AG04450 (cell line): ENCODE measurements at regions not wholly inside any gene's neighbourhood (a gene's known extent, or its start where the extent isn't known, plus 50 kb on each side); places are given as distances from the start of the nearest gene placed in this dataset.

Source experiments
- CTCF ChIA-PET: fragments of 300-600, 350-600 bp; formaldehyde crosslinking; extraction: SDS; loops from one replicate; lab custom pipeline; 2022; ENCODE audit warnings: antibody characterized with exemption, inconsistent platforms; lab: Charles Lee
- POLR2A ChIA-PET: fragments of 350-600 bp; formaldehyde crosslinking; extraction: SDS; loops from one replicate; lab custom pipeline; 2021; ENCODE audit warnings: antibody characterized with exemption, inconsistent platforms; lab: Yijun Ruan, JAX
- DNase-seq: peaks from one replicate; pipeline ENCODE4 v3.0.0-alpha.2; 2011; ENCODE audit warnings: low read depth, low spot score
- H3K27ac ChIP-seq: one replicate; pipeline ENCODE4 v1.5.1; 2012; ENCODE audit warnings: low read depth, low read length, control low read depth
- H3K27me3 ChIP-seq: one replicate; pipeline ENCODE4 v1.6.0; 2012; ENCODE audit warnings: low read length; ENCODE audit not compliant: control insufficient read depth, insufficient read depth
- H3K4me3 ChIP-seq: 2 replicates; pipeline ENCODE4 v1.5.1; 2011; ENCODE audit warnings: mild to moderate bottlenecking, low read depth, low read length, control low read depth
- H3K9me3 ChIP-seq: 2 replicates; pipeline ENCODE4 v1.5.1; 2012; ENCODE audit warnings: low read length; ENCODE audit not compliant: control insufficient read depth, insufficient read depth
- TF ChIP-seq, protein P1 (sequence below): IDR thresholded peaks from 2 replicates; pipeline ENCODE4 v1.5.1; 2011; ENCODE audit warnings: low read depth, low read length, control low read depth, inconsistent platforms

DNA sequence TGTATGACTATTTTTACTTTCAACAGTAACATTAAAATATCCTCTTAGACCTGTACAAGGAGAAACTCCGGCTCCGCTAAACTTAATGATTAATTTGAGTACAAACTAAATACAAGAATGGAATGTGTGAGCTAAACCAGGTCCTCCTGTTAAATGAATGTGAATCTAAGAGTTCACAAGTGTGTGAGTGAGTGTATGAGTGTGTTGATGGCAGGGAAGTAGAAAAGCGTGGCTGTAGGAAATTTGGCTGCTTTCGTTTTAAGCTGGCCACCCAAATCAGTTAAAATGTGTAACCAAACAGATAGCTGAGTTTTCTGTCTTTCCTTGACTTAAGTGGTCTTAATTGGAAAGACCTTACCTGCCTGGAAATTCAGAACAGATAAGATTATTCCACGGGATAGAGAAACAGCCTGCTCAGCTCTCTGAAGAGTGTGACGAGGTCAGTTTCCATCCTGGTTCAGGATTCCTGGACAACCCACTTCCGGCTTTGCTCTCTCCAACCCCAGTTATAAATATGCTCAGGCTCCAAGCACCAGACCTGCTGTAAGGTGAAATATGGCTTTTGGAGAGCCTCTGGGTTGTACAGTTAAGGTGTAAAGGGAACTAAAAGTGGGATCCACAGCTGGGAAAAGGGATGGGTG, 908.6 kb upstream of the EDIL3 start:
- ChIA-PET POLR2A (no interaction called here), CTCF (no interaction called here)
- no peaks in the 10 kb centered on the region for H3K27me3 ChIP-seq
- TF ChIP-seq, protein P1, sequence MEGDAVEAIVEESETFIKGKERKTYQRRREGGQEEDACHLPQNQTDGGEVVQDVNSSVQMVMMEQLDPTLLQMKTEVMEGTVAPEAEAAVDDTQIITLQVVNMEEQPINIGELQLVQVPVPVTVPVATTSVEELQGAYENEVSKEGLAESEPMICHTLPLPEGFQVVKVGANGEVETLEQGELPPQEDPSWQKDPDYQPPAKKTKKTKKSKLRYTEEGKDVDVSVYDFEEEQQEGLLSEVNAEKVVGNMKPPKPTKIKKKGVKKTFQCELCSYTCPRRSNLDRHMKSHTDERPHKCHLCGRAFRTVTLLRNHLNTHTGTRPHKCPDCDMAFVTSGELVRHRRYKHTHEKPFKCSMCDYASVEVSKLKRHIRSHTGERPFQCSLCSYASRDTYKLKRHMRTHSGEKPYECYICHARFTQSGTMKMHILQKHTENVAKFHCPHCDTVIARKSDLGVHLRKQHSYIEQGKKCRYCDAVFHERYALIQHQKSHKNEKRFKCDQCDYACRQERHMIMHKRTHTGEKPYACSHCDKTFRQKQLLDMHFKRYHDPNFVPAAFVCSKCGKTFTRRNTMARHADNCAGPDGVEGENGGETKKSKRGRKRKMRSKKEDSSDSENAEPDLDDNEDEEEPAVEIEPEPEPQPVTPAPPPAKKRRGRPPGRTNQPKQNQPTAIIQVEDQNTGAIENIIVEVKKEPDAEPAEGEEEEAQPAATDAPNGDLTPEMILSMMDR, result no peak
- H3K4me3 ChIP-seq, result peak overlapping the region; percentile 33
- H3K9me3 ChIP-seq, result no peaks in the 10 kb centered on the region
- no peak overlapping the region for H3K27ac ChIP-seq
- no peak for DNase-seq

DNA sequence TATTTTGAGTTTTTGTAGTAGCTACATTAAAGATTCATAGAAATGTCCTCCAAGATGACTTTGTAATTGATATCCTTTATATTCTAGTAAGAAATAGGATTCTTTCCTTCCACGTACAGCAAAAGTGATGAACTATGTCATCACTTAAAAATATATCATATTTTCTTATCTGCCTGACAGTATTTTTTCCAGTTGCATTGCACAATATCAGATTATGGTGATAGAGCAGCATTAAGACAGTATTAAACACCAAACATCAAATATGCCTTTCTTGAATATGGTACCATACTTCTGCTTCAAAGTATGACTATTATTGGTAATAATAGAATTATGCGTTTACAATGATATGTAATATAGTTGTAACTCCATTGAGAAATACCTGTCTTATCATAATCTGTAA, 919.8 kb upstream of the EDIL3 start:
- ChIA-PET CTCF (no interaction called here), POLR2A (no interaction called here)

DNA sequence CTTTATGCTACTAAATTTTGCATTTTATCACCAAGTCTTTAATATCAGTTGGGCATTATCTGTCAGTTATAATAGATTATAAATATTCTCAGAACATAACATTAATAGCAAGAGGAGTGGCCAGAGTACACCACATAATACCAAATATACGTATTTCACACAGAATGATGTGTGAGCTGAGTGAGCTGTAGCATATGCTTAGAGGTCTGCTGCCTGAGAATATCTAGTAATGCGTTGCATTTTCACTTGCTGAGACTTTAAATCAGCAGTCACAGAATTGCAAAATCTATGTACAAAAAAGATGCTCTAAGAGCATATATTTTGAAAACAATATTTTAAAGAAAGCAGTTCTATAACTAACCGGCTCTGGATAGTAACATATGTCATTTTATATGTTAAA, 921.1 kb upstream of the EDIL3 start:
- ChIA-PET CTCF (no interaction called here), POLR2A (no interaction called here)
- TF ChIP-seq, protein P1, result no peak
- H3K27ac ChIP-seq, result no peak overlapping the region
- H3K9me3 ChIP-seq, result no peaks in the 10 kb centered on the region
- no peak for DNase-seq
- H3K4me3 ChIP-seq, result no peak overlapping the region
- H3K27me3 ChIP-seq, result no peaks in the 10 kb centered on the region

More for the DNA sequence above, 919.8 kb upstream of the EDIL3 start:
- Histone ChIP-seq H3K9me3 (no peaks in the 10 kb centered on the region), H3K27ac (no peak overlapping the region), H3K27me3 (no peaks in the 10 kb centered on the region), H3K4me3 (no peak overlapping the region)
- TF ChIP-seq, protein P1, result no peak
- no peak for DNase-seq

DNA sequence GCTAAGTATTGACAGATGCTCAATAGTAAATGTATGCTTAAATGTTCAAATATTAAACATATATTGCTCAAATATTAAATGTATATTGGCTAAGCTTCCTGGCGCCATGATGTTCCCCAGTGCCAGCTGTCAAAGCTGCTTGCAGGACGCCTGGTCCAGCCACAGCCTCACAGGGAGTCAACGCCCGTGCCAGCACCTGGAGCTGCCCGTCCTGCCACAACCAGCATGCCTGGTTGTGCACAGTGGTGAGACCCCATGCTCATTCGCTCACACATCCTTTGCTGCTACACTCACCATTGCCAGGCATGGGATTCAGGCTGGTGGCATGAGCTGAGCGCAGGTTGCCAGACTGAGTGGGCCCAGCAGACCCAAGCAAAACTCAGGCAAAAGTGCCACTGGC, 926.9 kb upstream of the EDIL3 start:
- POLR2A ChIA-PET, result no interaction called here
- no peak overlapping the region for H3K4me3 ChIP-seq
- no peaks in the 10 kb centered on the region for H3K27me3 ChIP-seq
- H3K27ac ChIP-seq, result no peak overlapping the region
- H3K9me3 ChIP-seq, result peaks cover 3% of the 10 kb centered on the region; the same call in 1 of the 2 replicates
- DNase-seq, result no peak
- TF ChIP-seq, protein P1, result no peak
- CTCF ChIA-PET, result no interaction called here

DNA sequence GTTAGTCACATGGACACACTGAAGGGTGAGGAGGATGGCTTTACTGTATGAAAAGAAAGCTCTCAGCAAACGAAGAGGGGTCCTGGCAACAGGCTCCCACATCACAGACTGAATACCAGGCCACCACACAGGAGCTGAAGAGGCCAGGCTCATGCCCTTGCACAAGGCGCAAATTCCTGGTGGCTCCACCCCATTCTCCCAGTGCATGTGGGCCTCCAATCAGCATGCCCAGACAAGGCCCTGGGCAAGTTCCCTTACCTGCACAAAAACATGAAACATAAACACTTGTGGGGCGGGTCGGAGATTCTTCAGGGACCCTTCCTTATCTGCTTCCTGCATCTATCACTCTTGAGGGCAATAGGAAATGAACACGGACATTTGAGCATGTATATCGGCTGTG, 935.8 kb upstream of the EDIL3 start:
- Histone ChIP-seq H3K9me3 (no peaks in the 10 kb centered on the region; the same call in 1 of the 2 replicates), H3K27ac (no peak overlapping the region), H3K27me3 (no peaks in the 10 kb centered on the region), H3K4me3 (no peak overlapping the region)
- no peak for DNase-seq
- TF ChIP-seq, protein P1, result no peak
- CTCF ChIA-PET, result no interaction called here
- POLR2A ChIA-PET, result no interaction called here
